GM21529 (cell line): ENCODE measurements at regions not wholly inside any gene's neighbourhood (a gene's known extent, or its start where the extent isn't known, plus 50 kb on each side); places are given as distances from the start of the nearest gene placed in this dataset.
A peak's percentile ranks its signal among the peaks of the same experiment; 100 is the strongest.

Source experiments
- ATAC-seq: cut with Tn5 transposase; IDR thresholded peaks from one replicate; pipeline ENCODE4 v1.9.1; 2021; ENCODE audit not compliant: unreplicated experiment

DNA sequence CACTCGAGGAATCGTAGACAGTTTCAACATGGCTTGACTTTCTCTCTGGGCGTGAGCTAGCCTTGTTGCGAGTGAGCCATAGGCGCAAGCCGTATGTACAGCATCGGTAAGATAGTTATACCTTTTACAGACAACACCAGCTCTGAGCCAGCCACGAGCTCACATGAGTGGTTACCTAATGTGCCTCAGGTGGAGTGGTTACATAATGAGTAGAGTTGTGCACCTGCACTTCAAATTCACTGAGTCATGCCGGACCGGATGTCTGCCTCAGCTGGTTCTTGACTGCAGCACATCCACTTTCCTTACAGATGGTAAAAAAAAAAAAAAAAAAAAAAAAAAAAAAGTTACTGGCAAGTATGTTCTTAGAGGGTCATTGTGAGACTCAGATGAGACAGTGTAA lies 360.4 kb upstream of the NR5A2 start:
- no peak for ATAC-seq

GRCh38 chr1:199669916-199670315 lies 357.6 kb upstream of the NR5A2 start:
- ATAC-seq, result no peak

- ATAC-seq, result no peak
Observed at GRCh38 chr1:199671684-199672083, 355.8 kb upstream of the NR5A2 start.

GRCh38 chr1:199675937-199676336 lies 351.6 kb upstream of the NR5A2 start:
- ATAC-seq, result no peak

- no peak for ATAC-seq
Observed at GRCh38 chr1:199678771-199679170, 348.7 kb upstream of the NR5A2 start.

GRCh38 chr1:199682081-199682480 lies 345.4 kb upstream of the NR5A2 start:
- no peak for ATAC-seq

DNA sequence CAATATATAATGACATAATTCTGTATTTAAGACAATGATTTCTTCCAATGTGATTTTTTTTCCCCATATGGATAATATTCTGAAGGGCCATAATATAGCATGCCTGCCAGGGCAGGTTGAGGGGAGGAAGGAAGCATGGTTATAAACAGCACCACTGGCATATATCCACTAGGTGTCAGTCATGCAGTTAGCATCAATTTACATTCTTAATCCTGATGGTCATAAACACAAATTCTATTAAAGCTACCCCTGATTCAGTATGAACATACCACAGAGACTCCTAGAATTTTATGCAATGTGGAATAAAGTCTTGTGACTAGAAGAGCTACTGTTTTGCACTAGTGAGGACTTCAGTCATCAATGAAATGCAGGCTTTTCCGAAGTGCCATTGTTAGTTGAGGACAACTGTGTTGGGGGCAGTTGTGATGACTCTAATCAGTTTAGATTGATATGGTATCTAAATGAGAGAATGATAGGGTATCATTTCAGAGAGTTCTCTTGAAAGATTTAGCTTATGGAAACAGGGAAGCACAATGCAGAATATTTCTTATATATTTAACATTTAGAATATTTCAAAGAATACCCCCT lies 342.7 kb upstream of the NR5A2 start:
- peak; percentile 95 for ATAC-seq

GRCh38 chr1:199685369-199685768 lies 342.1 kb upstream of the NR5A2 start:
- no peak for ATAC-seq

- ATAC-seq, result no peak
Observed at GRCh38 chr1:199687321-199687720, 340.2 kb upstream of the NR5A2 start.

GRCh38 chr1:199688133-199688676 lies 339.3 kb upstream of the NR5A2 start:
- no peak for ATAC-seq

DNA sequence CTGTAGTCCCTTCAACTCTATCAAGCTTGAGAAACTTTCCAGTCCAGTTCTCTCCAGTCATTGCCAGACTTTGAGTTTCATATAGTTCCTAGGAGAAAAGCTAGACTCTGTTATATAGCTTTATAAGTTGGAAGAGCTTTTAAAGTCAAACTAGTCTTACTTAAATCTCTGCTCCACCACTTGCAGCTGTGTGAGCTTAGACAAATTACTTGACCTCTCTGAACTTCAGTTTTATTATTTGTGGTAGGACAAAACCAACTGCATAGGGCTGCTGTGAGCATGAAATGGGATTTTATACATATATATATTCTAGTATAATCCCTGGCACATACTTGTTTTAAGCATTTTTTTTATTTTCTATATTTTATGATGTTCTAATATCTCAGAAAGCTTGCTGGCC lies 338.7 kb upstream of the NR5A2 start:
- ATAC-seq, result no peak

DNA sequence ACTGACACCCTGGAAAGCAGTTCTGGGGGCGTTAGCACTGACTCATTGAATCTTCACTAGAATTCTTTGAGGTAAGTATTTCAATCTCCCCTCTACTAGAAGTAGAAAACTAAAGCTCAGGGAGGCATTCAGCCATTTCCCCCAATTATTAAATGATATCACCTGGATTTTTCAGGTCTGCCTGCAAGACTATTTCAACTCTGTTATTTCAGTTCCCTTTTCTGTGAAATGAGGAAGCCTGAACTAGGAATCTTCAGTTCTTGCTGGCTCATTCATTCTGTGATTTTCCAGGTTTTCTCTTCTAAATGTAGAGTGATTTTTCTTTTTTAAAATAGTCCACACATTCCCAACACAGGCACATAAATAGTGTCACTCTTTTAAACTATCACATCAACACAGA lies 337.0 kb upstream of the NR5A2 start:
- no peak for ATAC-seq

- no peak for ATAC-seq
Observed at GRCh38 chr1:199691540-199691939, 336.0 kb upstream of the NR5A2 start.

- ATAC-seq, result no peak
Observed at GRCh38 chr1:199693724-199694123, 333.8 kb upstream of the NR5A2 start.

DNA sequence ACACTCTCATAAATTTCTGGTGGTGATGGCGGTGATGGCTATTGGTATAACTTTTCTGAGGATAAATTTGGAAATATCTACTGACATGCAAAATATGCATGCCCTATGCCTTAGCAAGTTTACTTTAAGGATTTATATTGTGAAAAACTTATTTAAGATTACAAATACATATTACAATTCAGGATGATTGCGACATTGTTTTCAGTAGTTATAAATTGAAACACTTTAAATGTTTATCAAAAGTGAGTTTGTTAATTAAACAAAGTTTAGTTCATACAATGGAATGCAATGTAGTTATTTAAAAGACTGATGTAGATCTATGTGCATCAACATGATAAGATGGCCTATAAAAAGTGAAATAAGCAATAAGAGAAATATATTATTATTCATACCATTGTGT lies 331.3 kb upstream of the NR5A2 start:
- ATAC-seq, result no peak

DNA sequence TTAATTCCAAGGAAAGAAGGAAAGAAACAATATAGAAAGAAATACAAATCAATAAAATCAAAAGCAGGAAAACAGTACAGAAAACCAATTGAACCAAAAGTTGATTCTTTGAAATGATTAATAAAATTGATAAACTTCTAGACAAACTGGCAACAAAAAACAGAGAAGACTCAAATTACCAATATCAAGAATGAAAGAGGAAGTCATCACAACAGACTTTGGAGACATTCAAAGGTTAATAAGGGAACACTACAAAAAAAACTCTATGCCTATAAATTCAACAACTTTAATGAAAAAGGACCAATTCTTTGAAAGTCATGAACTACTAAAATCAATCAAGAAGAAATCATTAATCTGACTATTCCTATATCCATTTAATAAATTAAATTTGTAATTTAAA lies 329.3 kb upstream of the NR5A2 start:
- no peak for ATAC-seq

- ATAC-seq, result no peak
Observed at GRCh38 chr1:199700551-199700950, 327.0 kb upstream of the NR5A2 start.

DNA sequence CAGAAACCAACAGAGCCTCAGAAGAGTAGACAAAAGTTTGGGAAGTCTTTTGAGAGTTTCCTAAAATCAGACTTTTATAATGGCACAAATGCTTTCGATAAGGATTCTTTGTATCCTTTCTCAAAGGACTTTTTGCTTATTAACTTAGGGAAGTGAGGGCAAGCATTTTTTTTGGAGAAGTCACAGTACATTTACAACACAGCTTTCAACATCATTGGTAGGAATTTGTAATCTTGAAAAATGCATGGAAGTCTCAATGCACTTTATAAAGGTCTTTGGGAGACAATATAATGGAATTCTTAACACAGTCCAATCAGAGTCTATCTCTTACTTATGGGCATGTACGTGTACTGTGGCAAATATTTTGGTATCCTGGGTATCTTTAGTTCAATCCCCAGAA lies 325.8 kb upstream of the NR5A2 start:
- ATAC-seq, result no peak

- ATAC-seq, result no peak
Observed at GRCh38 chr1:199704231-199704630, 323.3 kb upstream of the NR5A2 start.

DNA sequence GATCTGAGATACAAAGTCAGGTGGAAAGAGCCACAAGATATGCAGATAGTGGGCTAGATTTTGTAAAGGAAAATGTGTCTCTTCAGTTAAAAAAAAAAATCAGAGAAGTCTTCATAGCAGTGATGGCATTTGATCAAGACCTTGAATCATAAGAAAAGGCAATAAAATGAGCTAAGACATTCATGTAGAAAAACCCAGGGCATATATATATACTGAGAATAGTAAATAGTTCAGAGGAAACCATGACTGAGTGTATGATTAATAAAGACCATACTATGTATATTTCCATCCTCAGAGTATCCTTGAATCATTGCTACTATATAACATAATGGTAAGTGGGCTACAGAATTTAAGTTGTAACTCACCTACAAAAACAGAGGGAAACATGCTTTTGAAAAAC lies 321.7 kb upstream of the NR5A2 start:
- no peak for ATAC-seq

DNA sequence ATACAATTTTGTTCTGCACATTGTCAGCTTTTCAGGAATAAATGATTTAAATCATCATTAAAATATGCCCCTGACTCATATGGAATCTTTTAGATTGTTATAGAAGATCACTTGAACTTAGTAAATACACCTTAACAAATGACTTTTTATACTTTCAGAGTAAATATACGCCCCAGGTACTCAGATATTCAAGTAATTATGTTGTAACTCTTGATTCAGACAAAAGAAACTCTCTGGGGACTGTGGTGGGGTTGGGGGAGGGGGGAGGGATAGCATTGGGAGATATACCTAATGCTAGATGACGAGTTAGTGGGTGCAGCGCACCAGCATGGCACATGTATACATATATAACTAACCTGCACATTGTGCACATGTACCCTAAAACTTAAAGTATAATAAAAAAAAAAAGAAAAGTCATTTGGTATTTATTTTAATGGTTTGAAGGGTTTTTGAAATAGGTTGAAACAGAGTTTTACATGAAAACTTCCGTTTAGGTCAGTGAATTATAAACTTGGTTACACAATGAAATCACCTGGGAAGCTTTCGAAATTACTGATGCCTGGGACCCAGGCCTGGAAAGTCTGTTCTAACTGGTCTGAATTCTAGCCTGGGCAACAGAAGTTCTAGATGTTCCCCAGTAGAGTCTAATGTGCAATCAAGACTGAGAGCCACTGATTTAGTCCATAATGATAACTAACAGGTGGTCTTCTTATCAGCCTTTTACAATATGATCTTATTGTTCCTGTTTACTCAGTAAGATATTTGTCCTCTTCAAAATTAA lies 320.5 kb upstream of the NR5A2 start:
- ATAC-seq, result no peak

DNA sequence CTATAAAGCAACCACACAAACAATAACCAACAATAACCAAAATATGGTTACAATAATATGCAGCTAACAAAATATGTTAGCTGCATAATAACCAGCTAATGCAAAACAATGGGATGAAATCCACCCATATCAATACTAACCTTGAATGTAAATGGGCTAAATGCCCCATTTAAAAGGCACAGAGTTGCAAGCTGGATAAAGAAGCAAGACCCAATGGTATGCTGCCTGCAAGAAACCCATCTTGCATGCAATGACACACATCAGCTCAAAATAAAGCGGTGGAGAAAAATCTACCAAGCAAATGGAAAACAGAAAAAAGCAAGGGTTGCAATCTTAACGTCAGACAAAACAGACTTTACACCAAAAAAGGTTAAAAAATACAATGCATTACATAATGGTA lies 316.5 kb upstream of the NR5A2 start:
- no peak for ATAC-seq

- ATAC-seq, result no peak
Observed at GRCh38 chr1:199716729-199717128, 310.8 kb upstream of the NR5A2 start.
